ENCODE measurements at regions not wholly inside any gene's neighbourhood (a gene's known extent, or its start where the extent isn't known, plus 50 kb on each side); places are given as distances from the start of the nearest gene placed in this dataset.

DNA sequence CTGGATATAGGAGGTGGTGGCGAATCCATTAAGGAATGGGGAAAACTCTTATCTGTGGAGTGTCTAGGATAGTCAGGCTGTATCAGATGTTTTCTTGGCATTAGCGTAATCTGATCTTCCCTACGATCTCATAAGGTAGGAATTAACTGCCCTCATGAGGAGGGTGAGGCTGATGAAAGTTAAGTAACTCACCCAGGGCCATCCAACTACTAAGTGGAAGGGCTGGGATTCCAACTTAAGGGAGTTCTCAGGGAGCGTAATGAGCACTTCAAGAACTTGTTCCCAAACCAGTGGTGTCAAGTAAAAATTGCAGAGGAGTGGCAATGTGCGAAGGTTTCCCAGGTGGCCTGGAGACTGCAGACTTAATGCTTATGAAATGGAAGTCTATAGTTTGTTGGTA lies 55.9 kb upstream of the OSBPL11 start:
- TF ChIP-seq, protein P1, sequence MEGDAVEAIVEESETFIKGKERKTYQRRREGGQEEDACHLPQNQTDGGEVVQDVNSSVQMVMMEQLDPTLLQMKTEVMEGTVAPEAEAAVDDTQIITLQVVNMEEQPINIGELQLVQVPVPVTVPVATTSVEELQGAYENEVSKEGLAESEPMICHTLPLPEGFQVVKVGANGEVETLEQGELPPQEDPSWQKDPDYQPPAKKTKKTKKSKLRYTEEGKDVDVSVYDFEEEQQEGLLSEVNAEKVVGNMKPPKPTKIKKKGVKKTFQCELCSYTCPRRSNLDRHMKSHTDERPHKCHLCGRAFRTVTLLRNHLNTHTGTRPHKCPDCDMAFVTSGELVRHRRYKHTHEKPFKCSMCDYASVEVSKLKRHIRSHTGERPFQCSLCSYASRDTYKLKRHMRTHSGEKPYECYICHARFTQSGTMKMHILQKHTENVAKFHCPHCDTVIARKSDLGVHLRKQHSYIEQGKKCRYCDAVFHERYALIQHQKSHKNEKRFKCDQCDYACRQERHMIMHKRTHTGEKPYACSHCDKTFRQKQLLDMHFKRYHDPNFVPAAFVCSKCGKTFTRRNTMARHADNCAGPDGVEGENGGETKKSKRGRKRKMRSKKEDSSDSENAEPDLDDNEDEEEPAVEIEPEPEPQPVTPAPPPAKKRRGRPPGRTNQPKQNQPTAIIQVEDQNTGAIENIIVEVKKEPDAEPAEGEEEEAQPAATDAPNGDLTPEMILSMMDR (IDR thresholded peaks at IDR 0.05) = no peak
- no peak for TF ChIP-seq POLR2A (IDR thresholded peaks at IDR 0.05)

All from right lobe of liver (tissue), 4 donors.